CD4-positive, alpha-beta T cell (primary cell): ENCODE measurements at regions not wholly inside any gene's neighbourhood (a gene's known extent, or its start where the extent isn't known, plus 50 kb on each side); places are given as distances from the start of the nearest gene placed in this dataset.

Experiments used
- ATAC-seq: fragments of 200-7000 bp; cut with Tn5 transposase; one replicate; pipeline ENCODE4 v1.10.0; 2022; ENCODE audit warnings: mild to moderate bottlenecking; ENCODE audit not compliant: poor library complexity
- CTCF ChIA-PET: fragments of 350-600 bp; sonication (Branson Sonifier 250); formaldehyde crosslinking; loops from one replicate; lab custom pipeline; 2021; ENCODE audit warnings: antibody characterized with exemption, inconsistent platforms; lab: Charles Lee
- POLR2A ChIA-PET: fragments of 350-600 bp; sonication (Branson Sonifier 250); formaldehyde crosslinking; loops from one replicate; lab custom pipeline; 2021; ENCODE audit warnings: antibody characterized with exemption, inconsistent platforms; lab: Charles Lee
- DNase-seq, 14 experiments: peaks; one replicate each; pipeline ENCODE4 v3.0.0-alpha.2; 2013 to 2020; ENCODE audit warnings: mixed read lengths in 2 of 14
- H3K27ac ChIP-seq, 2 donors: one replicate each; pipeline versions ENCODE4 v1.5.1 to v1.7.0; 2013; ENCODE audit warnings: low read length in 2 of 2, low read depth in 1 of 2, mild to moderate bottlenecking in 1 of 2
- H3K27me3 ChIP-seq, 2 experiments: 1 replicate in 1 of 2; 2 replicates in 1 of 2; pipeline versions ENCODE4 v1.6.1 to v1.7.0; 2013; ENCODE audit warnings: low read length in 2 of 2, control low read depth in 1 of 2, mild to moderate bottlenecking in 1 of 2, moderate library complexity in 1 of 2; ENCODE audit not compliant: insufficient read depth in 2 of 2, control insufficient read depth in 1 of 2
- H3K36me3 ChIP-seq: one replicate; pipeline ENCODE4 v1.6.1; 2013; ENCODE audit warnings: low read length, control low read depth; ENCODE audit not compliant: insufficient read depth
- H3K4me1 ChIP-seq: one replicate; pipeline ENCODE4 v1.6.1; 2013; ENCODE audit warnings: low read length, control low read depth; ENCODE audit not compliant: insufficient read depth
- H3K4me3 ChIP-seq: one replicate; pipeline ENCODE4 v1.5.1; 2013; ENCODE audit warnings: mild to moderate bottlenecking, low read length, moderate library complexity
- H3K9me3 ChIP-seq, 2 experiments: 1 replicate in 1 of 2; 2 replicates in 1 of 2; pipeline versions ENCODE4 v1.6.1 to v1.7.0; 2013; ENCODE audit warnings: low read length in 2 of 2, mild to moderate bottlenecking in 2 of 2, control low read depth in 1 of 2, moderate library complexity in 1 of 2; ENCODE audit not compliant: control insufficient read depth in 1 of 2, insufficient read depth in 1 of 2
- H3K27ac Mint-ChIP-seq: one replicate; pipeline ENCODE4 v1.8.0; 2020; ENCODE audit warnings: mixed read lengths
- H3K27me3 Mint-ChIP-seq: one replicate; pipeline ENCODE4 v1.8.0; 2021; ENCODE audit warnings: mixed read lengths
- H3K36me3 Mint-ChIP-seq: one replicate; pipeline ENCODE4 v1.8.0; 2021; ENCODE audit warnings: low read depth, mixed read lengths
- H3K4me1 Mint-ChIP-seq: one replicate; pipeline ENCODE4 v1.8.0; 2021; ENCODE audit warnings: low read depth, mixed read lengths
- H3K4me3 Mint-ChIP-seq: one replicate; pipeline ENCODE4 v1.8.0; 2020; ENCODE audit warnings: mild to moderate bottlenecking, mixed read lengths
- H3K9me3 Mint-ChIP-seq: one replicate; pipeline ENCODE4 v1.8.0; 2020; ENCODE audit warnings: mixed read lengths
- intact Hi-C, 2 experiments: fragments of 100-400 bp; cut with DNase I in 1 of 2; cut with micrococcal nuclease in 1 of 2; formaldehyde crosslinking; loops; one replicate each; pipeline versions ENCODE4 v1.15.1 to v1.9.0; 2023 to 2025; cut with DNase I, micrococcal nuclease
- TF ChIP-seq, protein P1 (sequence below): fragments of 200-600 bp; IDR thresholded peaks from one replicate; pipeline ENCODE4 v1.8.0; 2022; ENCODE audit warnings: antibody characterized with exemption, mild to moderate bottlenecking

DNA sequence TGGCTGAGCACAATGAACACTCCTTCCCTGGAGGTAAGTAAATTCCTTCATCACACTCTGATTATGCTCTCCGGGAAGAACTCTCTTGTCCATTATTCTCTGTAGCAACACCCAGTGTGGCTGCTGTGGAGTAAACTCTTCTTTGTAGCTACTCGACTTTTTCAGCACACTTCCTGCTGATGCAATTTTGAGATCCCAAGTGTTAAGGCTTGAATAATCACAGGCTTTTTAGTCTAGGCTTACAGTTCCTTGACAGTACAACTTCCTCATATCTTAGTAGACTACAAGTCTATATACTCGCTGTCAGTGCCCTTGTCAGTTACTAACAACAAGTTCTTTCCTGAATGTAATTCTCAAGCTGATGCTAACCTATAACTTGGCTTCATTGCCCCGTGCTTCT lies 301.8 kb upstream of the API5 start:
- TF ChIP-seq, protein P1, sequence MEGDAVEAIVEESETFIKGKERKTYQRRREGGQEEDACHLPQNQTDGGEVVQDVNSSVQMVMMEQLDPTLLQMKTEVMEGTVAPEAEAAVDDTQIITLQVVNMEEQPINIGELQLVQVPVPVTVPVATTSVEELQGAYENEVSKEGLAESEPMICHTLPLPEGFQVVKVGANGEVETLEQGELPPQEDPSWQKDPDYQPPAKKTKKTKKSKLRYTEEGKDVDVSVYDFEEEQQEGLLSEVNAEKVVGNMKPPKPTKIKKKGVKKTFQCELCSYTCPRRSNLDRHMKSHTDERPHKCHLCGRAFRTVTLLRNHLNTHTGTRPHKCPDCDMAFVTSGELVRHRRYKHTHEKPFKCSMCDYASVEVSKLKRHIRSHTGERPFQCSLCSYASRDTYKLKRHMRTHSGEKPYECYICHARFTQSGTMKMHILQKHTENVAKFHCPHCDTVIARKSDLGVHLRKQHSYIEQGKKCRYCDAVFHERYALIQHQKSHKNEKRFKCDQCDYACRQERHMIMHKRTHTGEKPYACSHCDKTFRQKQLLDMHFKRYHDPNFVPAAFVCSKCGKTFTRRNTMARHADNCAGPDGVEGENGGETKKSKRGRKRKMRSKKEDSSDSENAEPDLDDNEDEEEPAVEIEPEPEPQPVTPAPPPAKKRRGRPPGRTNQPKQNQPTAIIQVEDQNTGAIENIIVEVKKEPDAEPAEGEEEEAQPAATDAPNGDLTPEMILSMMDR = no peak
- ChIA-PET POLR2A (no interaction called here), CTCF (no interaction called here)
- Mint-ChIP-seq H3K4me1 (no peaks in the 10 kb centered on the region), H3K27me3 (no peaks in the 10 kb centered on the region), H3K36me3 (no peaks in the 10 kb centered on the region), H3K27ac (no peak overlapping the region), H3K9me3 (peaks cover 6% of the 10 kb centered on the region), H3K4me3 (no peak overlapping the region)
- H3K27ac ChIP-seq = no peak overlapping the region
- H3K27me3 ChIP-seq = no peaks in the 10 kb centered on the region
- peaks cover 0 to 4% of the 10 kb centered on the region in 2 experiments for H3K9me3 ChIP-seq
- no peak overlapping the region for H3K4me3 ChIP-seq
- ATAC-seq (no peak), DNase-seq (no peak)
- H3K4me1 ChIP-seq = no peaks in the 10 kb centered on the region
- intact Hi-C loops = no loop called here
- H3K36me3 ChIP-seq = no peaks in the 10 kb centered on the region

DNA sequence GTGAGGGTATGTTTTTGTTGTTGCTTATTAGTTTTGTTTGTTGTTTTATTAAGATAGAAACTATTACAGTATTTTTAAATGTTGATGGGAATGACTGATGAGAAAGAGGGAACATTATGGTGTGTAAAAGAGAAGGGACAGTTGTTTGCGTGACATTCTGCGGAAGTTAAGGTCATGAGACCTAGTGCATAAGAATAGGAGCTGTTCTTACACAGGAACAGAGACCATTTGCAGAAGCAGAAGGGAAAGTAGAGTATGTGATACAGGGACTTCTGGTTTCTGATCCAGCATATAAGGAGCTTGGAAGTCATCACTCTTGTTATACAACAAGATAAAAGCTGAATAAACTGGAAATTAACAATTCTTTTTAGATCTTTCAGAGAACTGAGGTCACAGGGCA lies 299.2 kb upstream of the API5 start:
- POLR2A ChIA-PET = no interaction called here
- no peak overlapping the region for H3K4me3 ChIP-seq
- Mint-ChIP-seq H3K27ac (no peak overlapping the region), H3K4me3 (no peak overlapping the region), H3K36me3 (no peaks in the 10 kb centered on the region), H3K4me1 (no peaks in the 10 kb centered on the region), H3K9me3 (peaks cover 4% of the 10 kb centered on the region), H3K27me3 (no peaks in the 10 kb centered on the region)
- H3K27me3 ChIP-seq = no peaks in the 10 kb centered on the region
- no peaks in the 10 kb centered on the region for H3K36me3 ChIP-seq
- CTCF ChIA-PET = no interaction called here
- TF ChIP-seq, protein P1 = no peak
- intact Hi-C loops = no loop called here
- H3K4me1 ChIP-seq = no peaks in the 10 kb centered on the region
- no peak overlapping the region for H3K27ac ChIP-seq
- ATAC-seq (no peak), DNase-seq (no peak)
- H3K9me3 ChIP-seq = no peaks in the 10 kb centered on the region

DNA sequence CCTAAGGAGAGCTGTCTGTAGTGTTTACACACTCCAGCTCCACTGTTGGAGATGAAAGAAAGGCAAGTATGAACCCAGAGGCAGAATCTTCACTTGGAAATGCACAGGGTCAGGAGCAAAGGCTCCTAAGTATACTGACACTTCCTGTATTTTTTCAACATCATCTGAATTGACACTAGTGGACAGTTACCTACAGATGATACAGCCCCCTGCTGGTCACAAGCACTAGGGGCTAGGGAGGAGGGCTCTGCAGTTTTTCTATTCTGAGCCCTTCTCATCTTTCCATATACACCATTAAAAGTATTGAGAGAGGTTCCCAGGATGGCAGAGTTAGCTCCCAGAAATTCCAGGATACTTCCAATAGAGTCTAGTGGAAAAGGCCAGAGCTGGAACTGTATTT lies 290.3 kb upstream of the API5 start:
- POLR2A ChIA-PET = no interaction called here
- intact Hi-C loops = no loop called here
- Mint-ChIP-seq H3K4me1 (no peaks in the 10 kb centered on the region), H3K27ac (no peak overlapping the region), H3K36me3 (no peaks in the 10 kb centered on the region), H3K4me3 (no peak overlapping the region), H3K27me3 (no peaks in the 10 kb centered on the region), H3K9me3 (peaks cover 10% of the 10 kb centered on the region)
- CTCF ChIA-PET = no interaction called here
- no peaks in the 10 kb centered on the region for H3K36me3 ChIP-seq
- TF ChIP-seq, protein P1 = no peak
- no peaks in the 10 kb centered on the region for H3K4me1 ChIP-seq
- H3K27me3 ChIP-seq = no peaks in the 10 kb centered on the region
- ATAC-seq = no peak
- DNase-seq = no peak
- peaks cover 0 to 4% of the 10 kb centered on the region in 2 experiments for H3K9me3 ChIP-seq
- H3K27ac ChIP-seq = no peak overlapping the region
- H3K4me3 ChIP-seq = no peak overlapping the region
